ENCODE measurements at regions not wholly inside any gene's neighbourhood (a gene's known extent, or its start where the extent isn't known, plus 50 kb on each side); places are given as distances from the start of the nearest gene placed in this dataset.

DNA sequence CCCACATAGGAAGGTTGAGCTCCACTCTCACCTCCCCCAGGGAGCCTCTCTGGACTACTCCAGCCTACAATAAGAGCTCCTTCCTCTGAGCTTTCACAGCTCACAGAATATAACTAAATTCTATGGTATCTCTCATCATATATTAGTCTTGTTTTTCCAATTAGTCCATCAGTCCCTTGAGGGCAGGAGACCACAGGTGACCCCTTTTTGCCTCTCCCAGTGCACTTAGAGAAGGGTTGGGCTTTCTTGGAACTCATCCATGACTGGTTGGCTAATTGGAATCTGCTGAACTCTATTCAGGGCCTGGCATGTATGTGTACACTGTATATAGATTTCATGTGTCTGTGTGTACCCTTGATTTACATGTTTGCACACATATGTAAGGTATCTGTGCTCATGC, 50.4 kb upstream of the ARAP3 start:
- TF ChIP-seq, protein P1, sequence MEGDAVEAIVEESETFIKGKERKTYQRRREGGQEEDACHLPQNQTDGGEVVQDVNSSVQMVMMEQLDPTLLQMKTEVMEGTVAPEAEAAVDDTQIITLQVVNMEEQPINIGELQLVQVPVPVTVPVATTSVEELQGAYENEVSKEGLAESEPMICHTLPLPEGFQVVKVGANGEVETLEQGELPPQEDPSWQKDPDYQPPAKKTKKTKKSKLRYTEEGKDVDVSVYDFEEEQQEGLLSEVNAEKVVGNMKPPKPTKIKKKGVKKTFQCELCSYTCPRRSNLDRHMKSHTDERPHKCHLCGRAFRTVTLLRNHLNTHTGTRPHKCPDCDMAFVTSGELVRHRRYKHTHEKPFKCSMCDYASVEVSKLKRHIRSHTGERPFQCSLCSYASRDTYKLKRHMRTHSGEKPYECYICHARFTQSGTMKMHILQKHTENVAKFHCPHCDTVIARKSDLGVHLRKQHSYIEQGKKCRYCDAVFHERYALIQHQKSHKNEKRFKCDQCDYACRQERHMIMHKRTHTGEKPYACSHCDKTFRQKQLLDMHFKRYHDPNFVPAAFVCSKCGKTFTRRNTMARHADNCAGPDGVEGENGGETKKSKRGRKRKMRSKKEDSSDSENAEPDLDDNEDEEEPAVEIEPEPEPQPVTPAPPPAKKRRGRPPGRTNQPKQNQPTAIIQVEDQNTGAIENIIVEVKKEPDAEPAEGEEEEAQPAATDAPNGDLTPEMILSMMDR (IDR thresholded peaks at IDR 0.05): no peak
- TF ChIP-seq EZH2 (IDR thresholded peaks at IDR 0.05; ENCODE audit: borderline replicate concordance, insufficient read depth, low read depth, low read length, poor library complexity, severe bottlenecking): no peak

Measured in B cell (primary cell).